Chondrocyte (in vitro differentiated cells): ENCODE measurements at regions not wholly inside any gene's neighbourhood (a gene's known extent, or its start where the extent isn't known, plus 50 kb on each side); places are given as distances from the start of the nearest gene placed in this dataset.
"Not testable (repeated sequence)": the region's sequence is repeated elsewhere in the genome, so short reads cannot be mapped to it uniquely, and the experiment has no call there.

Source experiments
- DNase-seq: peaks from one replicate; pipeline ENCODE4 v3.0.0; 2021; ENCODE audit warnings: mixed read lengths, low spot score
- H3K27ac Mint-ChIP-seq: one replicate; pipeline ENCODE4 v1.8.0; 2021; ENCODE audit warnings: mild to moderate bottlenecking, moderate library complexity, mixed read lengths; ENCODE audit not compliant: unreplicated experiment
- H3K27me3 Mint-ChIP-seq: 2 replicates; pipeline ENCODE4 v1.8.0; 2021; ENCODE audit warnings: low read depth, mixed read lengths
- H3K36me3 Mint-ChIP-seq: 2 replicates; pipeline ENCODE4 v1.8.0; 2021; ENCODE audit warnings: low read depth, mixed read lengths
- H3K4me1 Mint-ChIP-seq: 2 replicates; pipeline ENCODE4 v1.8.0; 2021; ENCODE audit warnings: low read depth, mild to moderate bottlenecking, mixed read lengths
- H3K4me3 Mint-ChIP-seq: one replicate; pipeline ENCODE4 v1.8.0; 2021; ENCODE audit warnings: mild to moderate bottlenecking, moderate library complexity, mixed read lengths; ENCODE audit not compliant: unreplicated experiment
- H3K9me3 Mint-ChIP-seq: 2 replicates; pipeline ENCODE4 v1.8.0; 2021; ENCODE audit warnings: low read depth, mixed read lengths
- TF ChIP-seq, protein P1 (sequence below): fragments of 200-600 bp; sonication (generic); IDR thresholded peaks from 2 replicates; pipeline ENCODE4 v1.5.0; 2021; ENCODE audit warnings: antibody characterized with exemption, mild to moderate bottlenecking, moderate library complexity

DNA sequence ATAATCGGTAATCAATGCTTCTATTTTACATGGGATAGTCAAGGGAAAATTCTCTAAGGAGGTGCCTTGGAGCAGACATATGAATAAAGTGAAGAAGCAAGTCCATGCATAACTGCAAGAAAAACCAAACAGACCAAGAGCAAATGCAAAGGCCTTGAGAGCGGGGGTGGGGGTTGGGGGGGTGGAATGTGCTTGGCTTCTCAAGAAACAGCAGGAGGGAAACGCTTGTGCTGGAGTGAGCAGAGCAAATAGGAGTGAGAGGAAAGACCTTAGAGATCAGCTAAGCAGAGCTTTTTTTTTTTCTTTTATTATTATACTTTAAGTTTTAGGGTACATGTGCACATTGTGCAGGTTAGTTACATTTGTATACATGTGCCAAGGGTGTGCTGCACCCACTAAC lies 260.8 kb downstream of the ARPP21 start:
- H3K9me3 Mint-ChIP-seq: no peaks in the 10 kb centered on the region
- no peak for DNase-seq
- no peak overlapping the region for H3K27ac Mint-ChIP-seq
- H3K36me3 Mint-ChIP-seq: no peaks in the 10 kb centered on the region
- no peaks in the 10 kb centered on the region for H3K4me1 Mint-ChIP-seq
- H3K4me3 Mint-ChIP-seq: no peak overlapping the region
- H3K27me3 Mint-ChIP-seq: no peaks in the 10 kb centered on the region
- TF ChIP-seq, protein P1, sequence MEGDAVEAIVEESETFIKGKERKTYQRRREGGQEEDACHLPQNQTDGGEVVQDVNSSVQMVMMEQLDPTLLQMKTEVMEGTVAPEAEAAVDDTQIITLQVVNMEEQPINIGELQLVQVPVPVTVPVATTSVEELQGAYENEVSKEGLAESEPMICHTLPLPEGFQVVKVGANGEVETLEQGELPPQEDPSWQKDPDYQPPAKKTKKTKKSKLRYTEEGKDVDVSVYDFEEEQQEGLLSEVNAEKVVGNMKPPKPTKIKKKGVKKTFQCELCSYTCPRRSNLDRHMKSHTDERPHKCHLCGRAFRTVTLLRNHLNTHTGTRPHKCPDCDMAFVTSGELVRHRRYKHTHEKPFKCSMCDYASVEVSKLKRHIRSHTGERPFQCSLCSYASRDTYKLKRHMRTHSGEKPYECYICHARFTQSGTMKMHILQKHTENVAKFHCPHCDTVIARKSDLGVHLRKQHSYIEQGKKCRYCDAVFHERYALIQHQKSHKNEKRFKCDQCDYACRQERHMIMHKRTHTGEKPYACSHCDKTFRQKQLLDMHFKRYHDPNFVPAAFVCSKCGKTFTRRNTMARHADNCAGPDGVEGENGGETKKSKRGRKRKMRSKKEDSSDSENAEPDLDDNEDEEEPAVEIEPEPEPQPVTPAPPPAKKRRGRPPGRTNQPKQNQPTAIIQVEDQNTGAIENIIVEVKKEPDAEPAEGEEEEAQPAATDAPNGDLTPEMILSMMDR: no peak

DNA sequence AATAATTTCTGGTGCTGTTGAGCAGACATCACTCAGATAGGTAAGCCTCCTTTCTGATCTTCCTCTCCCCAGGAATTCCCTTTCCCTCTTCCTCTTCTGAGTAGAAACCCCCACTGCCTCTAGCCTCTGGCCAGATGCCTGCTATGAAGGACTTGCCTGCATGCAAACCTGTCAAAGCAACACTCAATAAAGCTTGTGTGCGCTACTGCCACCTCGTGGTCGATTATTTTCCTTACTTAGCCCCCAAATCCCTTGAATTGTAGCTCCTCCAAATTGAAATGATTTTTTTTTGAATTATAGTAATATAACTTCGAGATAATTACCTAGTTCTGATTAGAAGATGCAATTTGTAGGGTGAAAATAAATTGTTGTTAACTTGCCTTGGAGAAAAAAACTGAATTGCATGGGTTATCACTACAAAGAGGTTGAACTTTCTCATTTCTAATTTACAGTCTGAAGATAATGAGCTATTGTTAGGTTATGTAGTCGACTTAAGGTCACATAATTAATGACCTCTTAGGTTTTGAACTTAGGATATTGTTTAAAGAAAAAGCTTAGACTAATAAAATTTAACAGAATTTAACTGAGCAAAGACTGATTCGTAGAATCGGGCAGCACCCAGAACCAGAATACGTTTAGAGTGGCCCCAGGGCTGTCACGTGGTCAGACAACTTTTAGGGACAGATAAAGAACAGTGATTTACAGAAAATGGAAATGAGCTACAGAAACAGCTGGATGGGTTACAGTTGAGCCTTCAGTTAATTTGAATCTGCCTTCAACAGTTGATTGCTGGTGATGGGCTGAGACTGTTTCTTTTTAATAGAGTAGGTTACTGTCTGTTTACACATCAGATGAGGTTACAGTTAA lies 269.3 kb downstream of the ARPP21 start:
- peaks cover 3% of the 10 kb centered on the region for H3K4me1 Mint-ChIP-seq
- DNase-seq: no peak
- no peaks in the 10 kb centered on the region for H3K9me3 Mint-ChIP-seq
- H3K27ac Mint-ChIP-seq: no peak overlapping the region
- peaks cover 3% of the 10 kb centered on the region for H3K27me3 Mint-ChIP-seq
- H3K36me3 Mint-ChIP-seq: no peaks in the 10 kb centered on the region
- TF ChIP-seq, protein P1: peak; percentile 96
- H3K4me3 Mint-ChIP-seq: no peak overlapping the region

DNA sequence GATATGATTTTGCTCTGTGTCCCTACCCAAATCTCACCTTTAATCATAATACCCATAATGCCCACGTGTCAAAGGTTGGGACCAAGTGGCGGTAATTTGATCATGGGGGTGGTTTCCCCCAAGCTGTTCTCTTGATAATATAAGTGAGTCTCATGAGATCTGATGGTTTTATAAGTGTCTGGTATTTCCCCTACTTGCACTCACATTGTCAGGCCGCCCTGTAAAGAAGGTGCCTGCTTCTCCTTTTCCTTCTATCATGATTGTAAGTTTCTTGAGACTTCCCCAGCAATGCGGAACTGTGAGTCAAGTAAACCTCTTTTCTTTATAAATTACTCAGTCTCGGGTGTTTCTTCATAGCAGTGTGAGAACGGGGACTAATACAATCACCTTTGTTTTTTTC lies 279.8 kb downstream of the ARPP21 start:
- Mint-ChIP-seq H3K4me1 (no peaks in the 10 kb centered on the region), H3K4me3 (no peak overlapping the region), H3K27ac (no peak overlapping the region), H3K9me3 (peaks cover 13% of the 10 kb centered on the region), H3K36me3 (no peaks in the 10 kb centered on the region), H3K27me3 (peaks cover 25% of the 10 kb centered on the region)
- no peak for DNase-seq
- TF ChIP-seq, protein P1: no peak

DNA sequence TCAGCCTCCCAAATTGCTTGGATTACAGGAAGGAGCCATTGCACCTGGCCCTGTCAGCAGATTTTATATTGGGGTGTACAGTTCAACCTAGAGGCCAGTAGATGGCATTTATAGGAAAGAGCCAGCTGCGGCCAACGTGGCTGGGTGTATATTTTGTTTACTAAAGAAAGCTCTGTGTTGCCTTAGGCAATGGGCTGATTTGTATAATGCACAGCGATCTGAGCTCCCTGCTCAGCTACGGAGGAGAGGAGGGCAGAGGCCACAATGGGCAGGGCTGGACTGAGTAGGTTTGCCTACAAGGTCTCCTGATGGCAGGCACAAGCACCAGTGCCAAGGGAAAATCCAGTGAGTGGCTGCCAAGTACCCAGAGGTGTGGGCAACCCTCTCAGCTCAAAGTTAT lies 282.4 kb downstream of the ARPP21 start:
- peak; percentile 39 for DNase-seq
- H3K36me3 Mint-ChIP-seq: no peaks in the 10 kb centered on the region
- H3K27me3 Mint-ChIP-seq: peaks cover 18% of the 10 kb centered on the region
- TF ChIP-seq, protein P1: no peak
- H3K9me3 Mint-ChIP-seq: peaks cover 12% of the 10 kb centered on the region
- H3K4me3 Mint-ChIP-seq: no peak overlapping the region
- no peaks in the 10 kb centered on the region for H3K4me1 Mint-ChIP-seq
- H3K27ac Mint-ChIP-seq: no peak overlapping the region

DNA sequence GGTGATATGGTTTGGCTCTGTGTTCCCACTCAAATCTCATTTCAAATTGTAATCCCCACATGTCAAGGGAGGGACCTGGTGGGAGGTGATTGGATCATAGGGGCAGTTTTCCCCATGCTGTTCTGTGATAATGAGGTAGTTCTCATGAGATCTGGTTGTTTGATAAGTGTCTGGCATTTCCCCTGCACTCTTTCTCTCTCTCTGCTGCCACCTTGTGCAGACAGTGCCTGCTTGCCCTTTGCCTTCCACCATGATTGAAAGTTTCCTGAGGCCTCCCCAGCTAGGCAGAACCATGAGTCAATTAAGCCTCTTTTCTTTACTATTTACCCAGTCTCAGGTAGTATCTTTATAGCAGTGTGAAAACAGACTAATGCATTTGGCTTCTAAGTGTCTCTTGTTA lies 284.7 kb downstream of the ARPP21 start:
- TF ChIP-seq, protein P1: peak; percentile 75
- H3K27me3 Mint-ChIP-seq, H3K4me3 Mint-ChIP-seq, H3K4me1 Mint-ChIP-seq, DNase-seq, H3K36me3 Mint-ChIP-seq, H3K27ac Mint-ChIP-seq, H3K9me3 Mint-ChIP-seq: not testable (repeated sequence)
